ENCODE measurements at regions not wholly inside any gene's neighbourhood (a gene's known extent, or its start where the extent isn't known, plus 50 kb on each side); places are given as distances from the start of the nearest gene placed in this dataset.
"Not testable (repeated sequence)": the region's sequence is repeated elsewhere in the genome, so short reads cannot be mapped to it uniquely, and the experiment has no call there.

- no peak for DNase-seq (ENCODE audit: low read depth in 2 of 2)
These were observed 89.5 kb upstream of the TMEM45B start for GRCh38 chr11:129726179-129726578.

GRCh38 chr11:129728581-129728980, 87.1 kb upstream of the TMEM45B start:
- DNase-seq (ENCODE audit: low read depth in 2 of 2), result no peak

- DNase-seq (ENCODE audit: low read depth in 2 of 2), result no peak
These were observed 86.4 kb upstream of the TMEM45B start for GRCh38 chr11:129729216-129729615.

GRCh38 chr11:129729823-129730222, 85.8 kb upstream of the TMEM45B start:
- DNase-seq (ENCODE audit: low read depth in 2 of 2), result no peak

- no peak for DNase-seq (ENCODE audit: low read depth in 2 of 2)
These were observed 84.3 kb upstream of the TMEM45B start for GRCh38 chr11:129731316-129731715.

- DNase-seq (ENCODE audit: low read depth in 2 of 2), result no peak
These were observed 82.7 kb upstream of the TMEM45B start for GRCh38 chr11:129732941-129733340.

- DNase-seq (ENCODE audit: low read depth in 2 of 2), result no peak
These were observed 82.3 kb upstream of the TMEM45B start for GRCh38 chr11:129733384-129733783.

- DNase-seq (ENCODE audit: low read depth in 2 of 2), result no peak
These were observed 81.7 kb upstream of the TMEM45B start for GRCh38 chr11:129733981-129734380.

GRCh38 chr11:129734654-129735053, 81.0 kb upstream of the TMEM45B start:
- no peak for DNase-seq (ENCODE audit: low read depth in 2 of 2)

GRCh38 chr11:129737831-129738230, 77.8 kb upstream of the TMEM45B start:
- DNase-seq (ENCODE audit: low read depth in 2 of 2), result no peak

- DNase-seq (ENCODE audit: low read depth in 2 of 2), result no peak
These were observed 77.4 kb upstream of the TMEM45B start for GRCh38 chr11:129738242-129738641.

- DNase-seq (ENCODE audit: low read depth in 2 of 2), result no peak
These were observed 76.3 kb upstream of the TMEM45B start for GRCh38 chr11:129739339-129739738.

GRCh38 chr11:129740125-129740719, 75.4 kb upstream of the TMEM45B start:
- no peak for DNase-seq (ENCODE audit: low read depth in 2 of 2)

- no peak for DNase-seq (ENCODE audit: low read depth in 2 of 2)
These were observed 72.4 kb upstream of the TMEM45B start for GRCh38 chr11:129743112-129743815.

- DNase-seq (ENCODE audit: low read depth in 2 of 2), result no peak
These were observed 68.6 kb upstream of the TMEM45B start for GRCh38 chr11:129747071-129747470.

GRCh38 chr11:129749141-129749540, 66.5 kb upstream of the TMEM45B start:
- DNase-seq (ENCODE audit: low read depth in 2 of 2), result no peak

- DNase-seq (ENCODE audit: low read depth in 2 of 2), result peak; percentile 55 to 76
These were observed 65.0 kb upstream of the TMEM45B start for GRCh38 chr11:129750343-129751292.

GRCh38 chr11:129751511-129751910, 64.1 kb upstream of the TMEM45B start:
- DNase-seq (ENCODE audit: low read depth in 2 of 2), result no peak

GRCh38 chr11:129763569-129763968, 52.1 kb upstream of the TMEM45B start:
- not testable (repeated sequence) for DNase-seq (ENCODE audit: low read depth in 2 of 2)

- not testable (repeated sequence) for DNase-seq (ENCODE audit: low read depth in 2 of 2)
These were observed 51.4 kb upstream of the TMEM45B start for GRCh38 chr11:129764204-129764603.
